ENCODE measurements at regions not wholly inside any gene's neighbourhood (a gene's known extent, or its start where the extent isn't known, plus 50 kb on each side); places are given as distances from the start of the nearest gene placed in this dataset.
"Not testable (repeated sequence)": the region's sequence is repeated elsewhere in the genome, so short reads cannot be mapped to it uniquely, and the experiment has no call there.

GRCh38 chr21:33971492-33972013, 55.9 kb upstream of the ATP5PO start:
- no peak for DNase-seq

GRCh38 chr21:33969581-33969980, 54.0 kb upstream of the ATP5PO start:
- DNase-seq = no peak

GRCh38 chr21:33968995-33969348, 53.4 kb upstream of the ATP5PO start:
- DNase-seq = no peak

GRCh38 chr21:33968080-33968994, 52.7 kb upstream of the ATP5PO start:
- DNase-seq = no peak

- no peak for DNase-seq
Measured at GRCh38 chr21:33967086-33967571, 51.5 kb upstream of the ATP5PO start.

GRCh38 chr21:33966324-33966949, 50.8 kb upstream of the ATP5PO start:
- no peak for DNase-seq

GRCh38 chr21:33965662-33966061, 50.1 kb upstream of the ATP5PO start:
- DNase-seq = not testable (repeated sequence)

Data from activated CD4-positive, alpha-beta T cell treated with anti-CD3 and anti-CD28 coated beads for 1 hour (primary cell).